NCI-H774 (cell line): ENCODE measurements at regions not wholly inside any gene's neighbourhood (a gene's known extent, or its start where the extent isn't known, plus 50 kb on each side); places are given as distances from the start of the nearest gene placed in this dataset.
"Not testable (repeated sequence)": the region's sequence is repeated elsewhere in the genome, so short reads cannot be mapped to it uniquely, and the experiment has no call there.

Source experiments
- DNase-seq: peaks from one replicate; lab custom pipeline; 2025; lab: John Stamatoyannopoulos, UW

GRCh38 chr3:139199421-139200010 lies 144.3 kb upstream of the MRPS22 start:
- no peak for DNase-seq

- no peak for DNase-seq
Measured at GRCh38 chr3:139201446-139202225, 142.2 kb upstream of the MRPS22 start.

GRCh38 chr3:139202226-139202958 lies 141.4 kb upstream of the MRPS22 start:
- DNase-seq, result no peak

- no peak for DNase-seq
Measured at GRCh38 chr3:139202959-139203349, 140.9 kb upstream of the MRPS22 start.

GRCh38 chr3:139203752-139204151 lies 140.1 kb upstream of the MRPS22 start:
- DNase-seq, result no peak

GRCh38 chr3:139204728-139205127 lies 139.1 kb upstream of the MRPS22 start:
- DNase-seq, result no peak

GRCh38 chr3:139213936-139214335 lies 129.9 kb upstream of the MRPS22 start:
- DNase-seq, result no peak

- no peak for DNase-seq
Measured at GRCh38 chr3:139216958-139217357, 126.9 kb upstream of the MRPS22 start.

- no peak for DNase-seq
Measured at GRCh38 chr3:139217633-139218032, 126.2 kb upstream of the MRPS22 start.

GRCh38 chr3:139218046-139218445 lies 125.8 kb upstream of the MRPS22 start:
- DNase-seq, result no peak

GRCh38 chr3:139219463-139219862 lies 124.4 kb upstream of the MRPS22 start:
- no peak for DNase-seq

- no peak for DNase-seq
Measured at GRCh38 chr3:139222100-139222657, 121.6 kb upstream of the MRPS22 start.

- DNase-seq, result no peak
Measured at GRCh38 chr3:139225548-139225947, 118.3 kb upstream of the MRPS22 start.

- DNase-seq, result no peak
Measured at GRCh38 chr3:139226731-139227130, 117.1 kb upstream of the MRPS22 start.

- no peak for DNase-seq
Measured at GRCh38 chr3:139227165-139227564, 116.7 kb upstream of the MRPS22 start.

GRCh38 chr3:139227827-139228226 lies 116.0 kb upstream of the MRPS22 start:
- no peak for DNase-seq

- no peak for DNase-seq
Measured at GRCh38 chr3:139230391-139230790, 113.4 kb upstream of the MRPS22 start.

GRCh38 chr3:139231555-139232281 lies 112.1 kb upstream of the MRPS22 start:
- DNase-seq, result no peak

- not testable (repeated sequence) for DNase-seq
Measured at GRCh38 chr3:139232341-139232740, 111.5 kb upstream of the MRPS22 start.

- DNase-seq, result no peak
Measured at GRCh38 chr3:139234491-139234890, 109.3 kb upstream of the MRPS22 start.

GRCh38 chr3:139235192-139235591 lies 108.6 kb upstream of the MRPS22 start:
- DNase-seq, result no peak

- DNase-seq, result no peak
Measured at GRCh38 chr3:139236336-139236735, 107.5 kb upstream of the MRPS22 start.
